Panc1 (cell line): ENCODE measurements at regions not wholly inside any gene's neighbourhood (a gene's known extent, or its start where the extent isn't known, plus 50 kb on each side); places are given as distances from the start of the nearest gene placed in this dataset.

ENCODE experiments used
- ATAC-seq: fragments of 200-7000 bp; cut with Tn5 transposase; 2 replicates; pipeline ENCODE4 v1.9.1; 2020; ENCODE audit warnings: mild to moderate bottlenecking, moderate library complexity
- BruUV-seq: library from RNA; stranded (reverse); fragments of 400-500 nt; replicated peaks from 2 replicates; lab custom pipeline; 2021; lab: Mats Ljungman, UMichigan
- CTCF ChIA-PET: fragments of 300-600 bp; sonication (Branson Sonifier 250); formaldehyde crosslinking; loops from one replicate; lab custom pipeline; 2022; ENCODE audit warnings: antibody characterized with exemption; lab: Charles Lee
- POLR2A ChIA-PET: fragments of 300-600 bp; sonication (Branson Sonifier 250); formaldehyde crosslinking; loops from one replicate; lab custom pipeline; 2022; ENCODE audit warnings: antibody characterized with exemption; lab: Charles Lee
- DNase-seq: peaks from one replicate; pipeline ENCODE4 v3.0.0-alpha.2; 2010; ENCODE audit warnings: low read depth, low spot score
- H3K27ac ChIP-seq: 2 replicates; pipeline ENCODE4 v1.5.1; 2011; ENCODE audit warnings: mild to moderate bottlenecking, low read length, inconsistent platforms
- H3K27me3 ChIP-seq: fragments of 200-500 bp; sonication (Bioruptor generic); 2 replicates; pipeline ENCODE4 v1.6.0; 2014; ENCODE audit warnings: low read length, inconsistent platforms; ENCODE audit not compliant: control insufficient read depth, insufficient read depth
- H3K36me3 ChIP-seq: fragments of 200-500 bp; sonication (Bioruptor generic); 2 replicates; pipeline ENCODE4 v1.5.1; 2014; ENCODE audit warnings: inconsistent platforms, mild to moderate bottlenecking, low read length, moderate library complexity; ENCODE audit not compliant: control insufficient read depth, insufficient read depth
- H3K4me1 ChIP-seq: 2 replicates; pipeline ENCODE4 v1.5.1; 2011; ENCODE audit warnings: inconsistent platforms, mild to moderate bottlenecking, low read length, moderate library complexity; ENCODE audit not compliant: control insufficient read depth, insufficient read depth
- H3K4me3 ChIP-seq, 2 experiments: 2 replicates each; pipeline ENCODE4 v1.5.1; 2011 to 2012; ENCODE audit warnings: low read depth in 2 of 2, low read length in 2 of 2, mild to moderate bottlenecking in 2 of 2, inconsistent platforms in 1 of 2, moderate library complexity in 1 of 2
- H3K9me3 ChIP-seq: fragments of 200-500 bp; sonication (Bioruptor generic); 2 replicates; pipeline ENCODE4 v1.5.1; 2014; ENCODE audit warnings: low read depth, mild to moderate bottlenecking, inconsistent platforms, low read length, moderate library complexity; ENCODE audit not compliant: control insufficient read depth, insufficient read depth
- CTCF ChIP-seq: fragments of 450-650 bp; IDR thresholded peaks from 2 replicates; pipeline ENCODE4 v1.5.1; 2017; ENCODE audit warnings: mild to moderate bottlenecking
- POLR2AphosphoS5 ChIP-seq: IDR thresholded peaks from 2 replicates; pipeline ENCODE4 v1.6.1; 2012; ENCODE audit warnings: mild to moderate bottlenecking, low read depth, low read length, moderate library complexity
- REST ChIP-seq, 2 experiments: IDR thresholded peaks; 2 replicates each; pipeline ENCODE4 v1.6.1; 2011 to 2012; ENCODE audit warnings: low read depth in 2 of 2, control low read depth in 1 of 2, low read length in 1 of 2, mild to moderate bottlenecking in 1 of 2, moderate library complexity in 1 of 2; ENCODE audit not compliant: insufficient read depth in 1 of 2
- SIN3A ChIP-seq: IDR thresholded peaks from 2 replicates; pipeline ENCODE4 v1.6.1; 2012; ENCODE audit warnings: low read depth, mild to moderate bottlenecking, low read length, moderate library complexity, borderline replicate concordance; ENCODE audit not compliant: insufficient read depth
- TCF7L2 ChIP-seq: IDR thresholded peaks from 2 replicates; pipeline ENCODE4 v1.6.1; 2011; ENCODE audit warnings: mild to moderate bottlenecking, low read depth, low read length, inconsistent platforms
- in situ Hi-C: cut with HindIII; loops from 2 replicates; pipeline ENCODE4 v1.10.0; 2016; ENCODE audit warnings: low sequenced_read_pairs, low pct_unique_long_range_greater_than_20kb
- intact Hi-C: fragments of 100-400 bp; cut with micrococcal nuclease; formaldehyde crosslinking; loops from one replicate; pipeline ENCODE4 v1.10.0; 2022; ENCODE audit not compliant: unreplicated experiment

GRCh38 chr3:152559246-152559645, 275.7 kb upstream of the P2RY1 start:
- no peaks in the 10 kb centered on the region for H3K27me3 ChIP-seq
- ChIA-PET POLR2A (no interaction called here), CTCF (no interaction called here)
- DNase-seq (no peak), ATAC-seq (no peak)
- intact Hi-C loops = no loop called here
- TF ChIP-seq REST (IDR thresholded peaks at IDR 0.05; ENCODE audit: insufficient read depth in 1 of 2, low read depth in 2 of 2, low read length in 1 of 2) (no peak), SIN3A (no peak), TCF7L2 (no peak), CTCF (no peak), POLR2AphosphoS5 (no peak)
- no peaks in the 10 kb centered on the region for H3K4me1 ChIP-seq
- no TSS peak for BruUV-seq
- H3K4me3 ChIP-seq = no peak overlapping the region
- in situ Hi-C loops = no loop called here
- no peak overlapping the region for H3K27ac ChIP-seq
- H3K9me3 ChIP-seq = no peaks in the 10 kb centered on the region
- no peaks in the 10 kb centered on the region for H3K36me3 ChIP-seq

- ChIA-PET CTCF (no interaction called here), POLR2A (no interaction called here)
Measured at GRCh38 chr3:152564459-152564858, 270.5 kb upstream of the P2RY1 start.

More at GRCh38 chr3:152564459-152564858, 270.5 kb upstream of the P2RY1 start:
- no TSS peak for BruUV-seq
- Histone ChIP-seq H3K4me1 (no peaks in the 10 kb centered on the region), H3K36me3 (no peaks in the 10 kb centered on the region), H3K9me3 (no peaks in the 10 kb centered on the region), H3K27ac (no peak overlapping the region), H3K27me3 (no peaks in the 10 kb centered on the region; the same call in 1 of the 2 replicates), H3K4me3 (no peak overlapping the region)
- DNase-seq = no peak
- in situ Hi-C loops (no loop called here), intact Hi-C loops (no loop called here)
- TF ChIP-seq CTCF (no peak), SIN3A (no peak), POLR2AphosphoS5 (no peak), REST (IDR thresholded peaks at IDR 0.05; ENCODE audit: insufficient read depth in 1 of 2, low read depth in 2 of 2, low read length in 1 of 2) (no peak), TCF7L2 (no peak)
- ATAC-seq = no peak
